ENCODE measurements at regions not wholly inside any gene's neighbourhood (a gene's known extent, or its start where the extent isn't known, plus 50 kb on each side); places are given as distances from the start of the nearest gene placed in this dataset.

DNA sequence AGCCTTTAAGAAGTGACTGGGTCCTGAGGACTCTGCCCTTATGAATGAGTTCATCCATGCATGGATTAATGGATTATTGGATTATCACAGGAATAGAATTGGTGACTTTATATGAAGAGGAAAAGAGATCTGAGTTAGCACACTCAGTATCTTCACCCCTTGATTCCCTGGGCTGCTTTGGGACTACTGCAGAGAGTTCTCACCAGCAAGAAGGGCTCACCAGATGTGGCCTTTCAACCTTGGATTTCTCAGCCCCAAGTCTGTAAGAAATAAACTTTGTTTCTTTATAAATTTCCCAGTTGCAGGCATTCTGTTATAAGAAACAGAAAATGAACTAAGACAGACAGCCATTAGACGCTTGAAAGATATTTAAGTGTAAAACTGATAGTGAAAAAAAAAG, 509.2 kb downstream of the FLRT2 start:
- TF ChIP-seq CTCF (IDR thresholded peaks at IDR 0.05; ENCODE audit: low read length), result no peak
- no peak for TF ChIP-seq EZH2phosphoT487 (IDR thresholded peaks at IDR 0.05; ENCODE audit: low read length)
